Smooth muscle cell (in vitro differentiated cells): ENCODE measurements at regions not wholly inside any gene's neighbourhood (a gene's known extent, or its start where the extent isn't known, plus 50 kb on each side); places are given as distances from the start of the nearest gene placed in this dataset.
"Not testable (repeated sequence)": the region's sequence is repeated elsewhere in the genome, so short reads cannot be mapped to it uniquely, and the experiment has no call there.

Source experiments
- DNase-seq: peaks from one replicate; lab custom pipeline; 2025; ENCODE audit not compliant: unreplicated experiment; lab: John Stamatoyannopoulos, UW
- H2AFZ ChIP-seq: fragments of 200-600 bp; sonication (generic); 2 replicates; pipeline ENCODE4 v1.6.0; 2016; ENCODE audit warnings: antibody characterized with exemption, low read depth, mild to moderate bottlenecking
- H3F3A ChIP-seq: fragments of 200-600 bp; sonication (generic); 2 replicates; pipeline ENCODE4 v1.6.0; 2017; ENCODE audit warnings: antibody characterized with exemption, low read depth
- H3K27ac ChIP-seq: fragments of 200-600 bp; sonication (generic); 2 replicates; pipeline ENCODE4 v1.5.1; 2016; ENCODE audit warnings: low read depth, mild to moderate bottlenecking
- H3K27me3 ChIP-seq: fragments of 200-600 bp; sonication (generic); 2 replicates; pipeline ENCODE4 v1.6.1; 2016; ENCODE audit warnings: low read depth, mild to moderate bottlenecking
- H3K36me3 ChIP-seq: fragments of 200-600 bp; sonication (generic); 2 replicates; pipeline ENCODE4 v1.5.1; 2016; ENCODE audit warnings: low read depth
- H3K4me1 ChIP-seq: fragments of 200-600 bp; sonication (generic); 2 replicates; pipeline ENCODE4 v1.5.1; 2016; ENCODE audit warnings: low read depth
- H3K4me2 ChIP-seq: fragments of 200-600 bp; sonication (generic); 2 replicates; pipeline ENCODE4 v1.6.0; 2016; ENCODE audit warnings: mild to moderate bottlenecking
- H3K4me3 ChIP-seq: fragments of 200-600 bp; sonication (generic); 2 replicates; pipeline ENCODE4 v1.5.1; 2016; ENCODE audit warnings: mild to moderate bottlenecking
- H3K79me2 ChIP-seq: fragments of 200-600 bp; sonication (generic); 2 replicates; pipeline ENCODE4 v1.6.0; 2016; ENCODE audit warnings: low read depth, mild to moderate bottlenecking
- H3K9ac ChIP-seq: fragments of 200-600 bp; sonication (generic); 2 replicates; pipeline ENCODE4 v1.6.0; 2016; ENCODE audit warnings: low read depth
- H3K9me3 ChIP-seq: fragments of 200-600 bp; sonication (generic); replicated peaks from 2 replicates; pipeline ENCODE4 v1.5.1; 2016; ENCODE audit warnings: low read depth
- H4K20me1 ChIP-seq: fragments of 200-600 bp; sonication (generic); 2 replicates; pipeline ENCODE4 v1.6.0; 2016; ENCODE audit warnings: low read depth
- WGBS: methylation state at CpG from one replicate; pipeline ENCODE4 v1.1.7; 2016; ENCODE audit warnings: low lambda C conversion rate; 5-methylcytosine and 5-hydroxymethylcytosine counted together

DNA sequence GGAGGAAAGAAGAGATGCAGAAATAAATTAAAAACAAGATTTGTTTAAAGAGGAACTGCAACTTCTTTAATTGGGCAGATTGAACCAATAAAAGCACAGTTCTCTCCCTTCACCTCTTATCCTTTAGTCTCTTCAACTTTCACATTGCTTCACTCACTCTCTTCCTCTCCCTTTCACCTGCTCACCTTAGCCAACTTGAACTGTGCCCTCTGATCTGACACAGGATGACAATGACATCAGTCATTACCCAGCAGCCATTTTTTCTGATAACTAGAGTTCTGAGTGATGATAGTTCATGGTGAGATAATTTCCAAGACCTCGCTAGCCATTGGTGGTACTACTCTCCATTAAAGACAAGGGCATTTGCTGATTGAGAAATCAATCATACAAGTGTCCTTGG is 134.9 kb upstream of the NBPF26 start:
- DNase-seq, H3K27ac ChIP-seq, H3K4me1 ChIP-seq, H3K4me2 ChIP-seq, H3K36me3 ChIP-seq, H4K20me1 ChIP-seq, H3K9me3 ChIP-seq, H3F3A ChIP-seq, H3K4me3 ChIP-seq, H2AFZ ChIP-seq, H3K9ac ChIP-seq, H3K79me2 ChIP-seq, H3K27me3 ChIP-seq: not testable (repeated sequence)
- WGBS, result no CpG with 5 or more reads among the region's 1 CpG

DNA sequence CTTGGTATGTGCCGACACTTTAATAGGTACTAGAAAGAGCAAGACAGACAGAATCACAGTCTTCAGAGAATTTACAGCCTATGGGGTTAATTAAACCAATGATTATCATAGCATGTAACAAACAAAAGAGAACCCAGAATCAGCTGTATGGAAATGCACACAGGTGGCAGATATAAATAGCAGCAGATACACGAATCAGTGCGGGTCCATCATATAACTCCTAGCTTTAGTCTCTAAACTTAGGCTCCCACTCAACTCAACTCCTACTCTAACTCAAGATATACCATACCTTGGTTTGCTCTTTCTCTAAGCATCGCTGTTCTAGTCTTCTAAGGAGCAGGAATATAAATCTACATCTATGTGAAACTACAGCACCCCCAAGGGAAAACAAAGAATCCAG is 132.0 kb upstream of the NBPF26 start:
- 75% methylated on average over 3 of the region's 4 CpGs for WGBS

DNA sequence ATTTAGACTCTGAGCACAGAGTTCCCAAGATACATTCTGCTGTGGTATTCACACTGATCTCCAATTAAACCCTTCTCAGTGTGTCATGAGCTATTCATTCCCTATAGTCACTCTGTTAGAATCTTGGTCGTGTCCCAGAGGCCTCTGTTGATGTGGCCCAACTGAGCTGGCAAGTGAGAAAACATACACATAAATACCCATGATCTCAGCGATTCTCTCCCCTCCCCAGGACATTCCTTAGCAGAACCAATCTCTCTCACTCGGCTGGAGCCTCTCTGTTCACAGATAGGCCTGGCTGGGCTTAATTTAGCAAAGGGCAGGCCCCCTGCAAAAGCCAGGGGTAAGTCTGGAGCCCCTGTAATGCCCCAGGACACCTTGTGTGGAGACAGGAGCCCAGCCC is 130.8 kb upstream of the NBPF26 start:
- not testable (repeated sequence) for DNase-seq, H3K79me2 ChIP-seq, H3K9ac ChIP-seq, H3K4me1 ChIP-seq, H4K20me1 ChIP-seq, H3F3A ChIP-seq, H3K27me3 ChIP-seq, H3K4me2 ChIP-seq, H3K27ac ChIP-seq, H3K36me3 ChIP-seq, H3K9me3 ChIP-seq, H3K4me3 ChIP-seq, H2AFZ ChIP-seq
- no CpG with 5 or more reads among the region's 3 CpGs for WGBS

More for the DNA sequence above, 132.0 kb upstream of the NBPF26 start:
- not testable (repeated sequence) for H3K27me3 ChIP-seq, H4K20me1 ChIP-seq, H3K9ac ChIP-seq, H3K4me3 ChIP-seq, H3F3A ChIP-seq, H3K4me1 ChIP-seq, DNase-seq, H2AFZ ChIP-seq, H3K36me3 ChIP-seq, H3K9me3 ChIP-seq, H3K79me2 ChIP-seq
- Histone ChIP-seq H3K4me2 (peak overlapping the region; percentile 46), H3K27ac (peak overlapping the region; percentile 75)

DNA sequence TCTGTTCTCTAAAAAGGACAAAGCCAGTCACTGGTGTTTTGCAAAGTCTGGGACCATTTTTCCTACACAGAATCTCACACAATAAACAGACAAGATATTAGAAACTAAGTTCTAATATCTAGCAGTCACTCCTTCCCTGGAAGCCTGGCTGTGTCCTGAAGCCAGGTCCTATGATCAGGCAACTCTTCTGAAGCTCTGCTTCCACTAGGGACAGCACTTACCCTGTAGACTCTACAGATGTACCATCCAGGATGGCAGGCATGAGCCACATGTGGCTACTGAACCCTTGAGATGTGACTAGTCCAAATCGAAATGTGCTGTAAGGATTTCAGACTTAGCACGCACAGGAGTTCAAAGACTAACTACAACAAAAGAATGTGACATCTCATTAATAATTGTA is 130.1 kb upstream of the NBPF26 start:
- H3K27me3 ChIP-seq, H3K9ac ChIP-seq, H3K27ac ChIP-seq, H3K4me2 ChIP-seq, H3K79me2 ChIP-seq, H2AFZ ChIP-seq, H3K4me1 ChIP-seq, DNase-seq, H4K20me1 ChIP-seq, H3F3A ChIP-seq, H3K4me3 ChIP-seq, H3K36me3 ChIP-seq, H3K9me3 ChIP-seq: not testable (repeated sequence)
- WGBS, result no CpG with 5 or more reads among the region's 2 CpGs

DNA sequence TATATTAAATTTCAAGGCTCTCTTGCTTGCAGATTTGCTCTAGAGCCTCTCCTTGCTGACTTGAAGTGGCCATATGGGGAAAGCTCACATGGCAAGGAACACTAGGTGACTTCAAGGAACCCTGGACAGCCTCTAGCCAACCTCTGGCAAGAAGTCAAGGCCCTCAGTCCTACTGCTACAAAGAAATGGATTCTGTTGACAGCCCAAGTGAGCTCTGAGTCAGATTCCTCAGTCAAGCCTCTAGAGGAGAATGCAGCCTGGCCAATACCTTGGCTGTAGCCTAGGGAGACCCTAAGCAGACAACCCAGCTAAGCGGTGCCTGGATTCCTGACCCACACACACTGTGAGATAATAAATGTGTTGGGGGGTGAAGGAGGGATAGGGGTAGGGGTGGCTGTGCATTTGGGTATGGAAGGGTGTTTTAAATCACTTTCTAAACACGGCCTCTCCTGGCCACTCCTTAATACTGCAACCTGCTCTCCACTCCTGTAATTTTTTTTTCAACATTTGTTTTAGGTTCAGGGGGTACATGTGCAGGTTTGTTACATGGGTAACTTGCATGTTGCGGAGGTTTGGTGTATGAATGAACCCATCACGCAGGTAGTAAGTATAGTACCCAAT is 125.3 kb upstream of the NBPF26 start:
- H3F3A ChIP-seq, H3K4me3 ChIP-seq, H3K4me2 ChIP-seq, H2AFZ ChIP-seq, H3K27me3 ChIP-seq, H4K20me1 ChIP-seq, H3K36me3 ChIP-seq, H3K4me1 ChIP-seq, H3K27ac ChIP-seq, H3K9ac ChIP-seq, H3K79me2 ChIP-seq, H3K9me3 ChIP-seq, DNase-seq: not testable (repeated sequence)
- WGBS, result no CpG with 5 or more reads among the region's 4 CpGs

DNA sequence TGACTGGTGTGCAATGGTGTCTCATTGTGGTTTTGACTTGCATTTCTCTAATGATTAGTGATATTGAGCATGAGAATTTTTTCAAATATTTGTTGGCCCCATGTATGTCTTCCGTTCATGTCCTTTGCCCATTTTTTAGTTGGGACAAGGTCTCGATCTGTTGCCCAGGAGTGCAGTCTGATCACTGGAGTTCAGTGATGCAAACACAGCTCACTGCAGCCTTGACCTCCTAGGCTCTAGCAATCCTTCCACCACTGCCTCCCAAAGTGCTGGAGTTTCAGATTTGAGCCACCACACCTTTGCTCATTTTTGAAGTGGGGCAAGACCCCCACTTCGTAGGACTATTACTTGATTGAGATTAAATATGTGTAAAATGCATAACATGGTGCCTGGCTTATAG is 124.2 kb upstream of the NBPF26 start:
- not testable (repeated sequence) for H3F3A ChIP-seq, H3K4me2 ChIP-seq, DNase-seq, H2AFZ ChIP-seq, H3K27ac ChIP-seq, H3K4me1 ChIP-seq, H3K9ac ChIP-seq, H3K79me2 ChIP-seq, H3K9me3 ChIP-seq, H3K27me3 ChIP-seq, H4K20me1 ChIP-seq, H3K4me3 ChIP-seq, H3K36me3 ChIP-seq
- no CpG with 5 or more reads among the region's 3 CpGs for WGBS

DNA sequence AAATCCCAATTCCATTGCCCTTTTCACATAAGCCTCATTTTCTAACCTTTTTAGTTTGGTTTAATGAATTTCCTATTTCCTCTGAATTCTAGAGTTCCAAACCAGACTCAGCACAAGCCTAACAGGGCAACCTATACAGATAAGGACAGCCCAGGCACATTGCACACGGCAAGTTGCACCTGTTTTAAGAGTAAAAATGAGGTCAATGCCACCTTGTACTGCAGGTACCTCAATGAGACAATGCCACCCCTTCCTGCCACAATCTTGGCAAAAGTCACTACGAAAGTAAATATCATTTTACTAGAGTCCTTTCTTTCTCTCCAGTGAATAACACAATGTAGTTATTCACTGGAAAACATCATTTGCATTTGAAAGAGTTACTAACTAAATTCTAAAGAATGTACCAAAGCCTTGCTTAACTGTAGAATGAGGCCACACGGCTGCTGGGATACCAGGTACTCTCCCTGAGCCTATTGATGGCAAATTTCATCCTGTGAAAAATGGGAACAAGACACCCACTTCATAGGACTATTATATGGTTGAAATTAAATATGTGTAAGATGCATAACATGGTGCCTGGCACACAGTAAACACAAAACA is 123.2 kb upstream of the NBPF26 start:
- H3K9me3 ChIP-seq, H2AFZ ChIP-seq, H3K27me3 ChIP-seq, H3K27ac ChIP-seq, H3F3A ChIP-seq, H3K4me3 ChIP-seq, H3K4me1 ChIP-seq, H4K20me1 ChIP-seq, H3K4me2 ChIP-seq, H3K36me3 ChIP-seq, DNase-seq, H3K79me2 ChIP-seq, H3K9ac ChIP-seq: not testable (repeated sequence)
- WGBS, result no CpG with 5 or more reads among the region's 3 CpGs

DNA sequence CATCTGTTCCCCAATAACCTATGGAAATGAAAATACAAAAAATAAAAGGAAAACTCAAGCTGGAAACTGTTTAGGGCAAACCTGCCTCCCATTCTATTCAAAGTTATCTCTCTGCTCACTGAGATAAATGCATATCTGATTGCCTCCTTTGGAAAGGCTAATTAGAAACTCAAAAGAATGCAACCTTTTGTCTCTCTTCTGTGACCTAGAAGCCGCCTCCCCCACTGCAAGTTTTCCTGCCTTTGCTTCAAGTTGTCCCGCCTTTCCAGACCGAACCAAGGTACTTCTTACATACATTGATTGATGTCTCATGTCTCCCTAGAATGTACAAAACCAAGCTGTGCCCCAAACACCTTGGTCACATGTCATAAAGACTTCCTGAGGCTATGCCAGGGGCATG is 115.9 kb upstream of the NBPF26 start:
- not testable (repeated sequence) for H3K9ac ChIP-seq, H3K27ac ChIP-seq, H3K27me3 ChIP-seq, H3K4me1 ChIP-seq, H4K20me1 ChIP-seq, H2AFZ ChIP-seq, H3K4me3 ChIP-seq, H3K79me2 ChIP-seq, DNase-seq, H3F3A ChIP-seq, H3K36me3 ChIP-seq, H3K4me2 ChIP-seq, H3K9me3 ChIP-seq
- WGBS, result no CpG with 5 or more reads among the region's 3 CpGs
